ENCODE measurements at regions not wholly inside any gene's neighbourhood (a gene's known extent, or its start where the extent isn't known, plus 50 kb on each side); places are given as distances from the start of the nearest gene placed in this dataset.

DNA sequence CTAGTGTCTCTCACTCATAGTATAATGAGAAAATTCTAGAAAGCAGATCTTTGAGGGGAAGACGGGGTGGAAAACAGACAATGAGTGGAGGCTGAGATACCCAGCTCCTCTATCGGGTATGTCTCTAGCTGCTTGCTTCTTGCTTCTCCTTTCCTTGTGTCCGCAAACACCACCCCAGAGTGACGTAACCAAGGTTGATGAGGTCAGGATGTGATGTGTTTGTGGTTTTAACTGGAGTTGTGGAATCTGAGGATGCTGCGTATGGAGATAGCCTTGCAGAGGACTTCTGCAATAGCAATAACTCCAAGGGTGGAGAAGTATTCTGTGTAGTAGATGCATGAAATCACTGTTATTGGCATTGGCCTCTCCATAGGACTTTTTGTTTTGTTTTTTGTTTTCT is 132.7 kb upstream of the IFNGR1 start:
- TF ChIP-seq, protein P1, sequence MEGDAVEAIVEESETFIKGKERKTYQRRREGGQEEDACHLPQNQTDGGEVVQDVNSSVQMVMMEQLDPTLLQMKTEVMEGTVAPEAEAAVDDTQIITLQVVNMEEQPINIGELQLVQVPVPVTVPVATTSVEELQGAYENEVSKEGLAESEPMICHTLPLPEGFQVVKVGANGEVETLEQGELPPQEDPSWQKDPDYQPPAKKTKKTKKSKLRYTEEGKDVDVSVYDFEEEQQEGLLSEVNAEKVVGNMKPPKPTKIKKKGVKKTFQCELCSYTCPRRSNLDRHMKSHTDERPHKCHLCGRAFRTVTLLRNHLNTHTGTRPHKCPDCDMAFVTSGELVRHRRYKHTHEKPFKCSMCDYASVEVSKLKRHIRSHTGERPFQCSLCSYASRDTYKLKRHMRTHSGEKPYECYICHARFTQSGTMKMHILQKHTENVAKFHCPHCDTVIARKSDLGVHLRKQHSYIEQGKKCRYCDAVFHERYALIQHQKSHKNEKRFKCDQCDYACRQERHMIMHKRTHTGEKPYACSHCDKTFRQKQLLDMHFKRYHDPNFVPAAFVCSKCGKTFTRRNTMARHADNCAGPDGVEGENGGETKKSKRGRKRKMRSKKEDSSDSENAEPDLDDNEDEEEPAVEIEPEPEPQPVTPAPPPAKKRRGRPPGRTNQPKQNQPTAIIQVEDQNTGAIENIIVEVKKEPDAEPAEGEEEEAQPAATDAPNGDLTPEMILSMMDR (IDR thresholded peaks at IDR 0.05) = no peak
- TF ChIP-seq POLR2A (IDR thresholded peaks at IDR 0.05) (no peak), POLR2AphosphoS5 (IDR thresholded peaks at IDR 0.05) (peak in 1 of 2 donors; percentile 43)
